Stimulated activated CD8-positive, alpha-beta memory T cell treated with anti-CD3 and anti-CD28 coated beads, Interleukin-12 subunit alpha, Interleukin-12 subunit beta, amount 100 ng/mL, for 1 hour (primary cell): ENCODE measurements at regions not wholly inside any gene's neighbourhood (a gene's known extent, or its start where the extent isn't known, plus 50 kb on each side); places are given as distances from the start of the nearest gene placed in this dataset.

Experiments
- DNase-seq: peaks from one replicate; pipeline ENCODE4 v3.0.0-alpha.2; 2020; ENCODE audit warnings: low read depth

GRCh38 chr3:82287562-82287961, 526.1 kb upstream of the GBE1 start:
- DNase-seq, result no peak

GRCh38 chr3:82281205-82281604, 519.8 kb upstream of the GBE1 start:
- DNase-seq, result no peak

- no peak for DNase-seq
Observed at GRCh38 chr3:82276992-82277391, 515.5 kb upstream of the GBE1 start.

- DNase-seq, result no peak
Observed at GRCh38 chr3:82274897-82275296, 513.5 kb upstream of the GBE1 start.

- no peak for DNase-seq
Observed at GRCh38 chr3:82265747-82266146, 504.3 kb upstream of the GBE1 start.

GRCh38 chr3:82262193-82262592, 500.7 kb upstream of the GBE1 start:
- no peak for DNase-seq

- no peak for DNase-seq
Observed at GRCh38 chr3:82261637-82262036, 500.2 kb upstream of the GBE1 start.

- DNase-seq, result no peak
Observed at GRCh38 chr3:82261013-82261412, 499.6 kb upstream of the GBE1 start.

GRCh38 chr3:82259994-82260393, 498.5 kb upstream of the GBE1 start:
- DNase-seq, result no peak

- DNase-seq, result no peak
Observed at GRCh38 chr3:82240322-82240721, 478.9 kb upstream of the GBE1 start.

- DNase-seq, result no peak
Observed at GRCh38 chr3:82236257-82236656, 474.8 kb upstream of the GBE1 start.

GRCh38 chr3:82229397-82229796, 468.0 kb upstream of the GBE1 start:
- no peak for DNase-seq

- DNase-seq, result no peak
Observed at GRCh38 chr3:82224661-82225060, 463.2 kb upstream of the GBE1 start.

- DNase-seq, result no peak
Observed at GRCh38 chr3:82222401-82222800, 461.0 kb upstream of the GBE1 start.

GRCh38 chr3:82217571-82217970, 456.1 kb upstream of the GBE1 start:
- DNase-seq, result no peak

- DNase-seq, result no peak
Observed at GRCh38 chr3:82208002-82208710, 446.7 kb upstream of the GBE1 start.

GRCh38 chr3:82202269-82202668, 440.8 kb upstream of the GBE1 start:
- DNase-seq, result no peak

GRCh38 chr3:82201316-82201715, 439.9 kb upstream of the GBE1 start:
- DNase-seq, result no peak

GRCh38 chr3:82198009-82198408, 436.6 kb upstream of the GBE1 start:
- DNase-seq, result no peak

GRCh38 chr3:82196645-82197044, 435.2 kb upstream of the GBE1 start:
- DNase-seq, result no peak

GRCh38 chr3:82194870-82195269, 433.4 kb upstream of the GBE1 start:
- DNase-seq, result no peak

GRCh38 chr3:82186017-82186416, 424.6 kb upstream of the GBE1 start:
- DNase-seq, result no peak

GRCh38 chr3:82179291-82179690, 417.8 kb upstream of the GBE1 start:
- DNase-seq, result no peak

- DNase-seq, result no peak
Observed at GRCh38 chr3:82178291-82178690, 416.8 kb upstream of the GBE1 start.

- DNase-seq, result no peak
Observed at GRCh38 chr3:82177774-82178173, 416.3 kb upstream of the GBE1 start.
